HUES6 (cell line): ENCODE measurements at regions not wholly inside any gene's neighbourhood (a gene's known extent, or its start where the extent isn't known, plus 50 kb on each side); places are given as distances from the start of the nearest gene placed in this dataset.

Experiments
- H3K27ac ChIP-seq: 2 replicates; pipeline ENCODE4 v1.7.0; 2013; ENCODE audit warnings: low read depth, mild to moderate bottlenecking, low read length, inconsistent platforms
- H3K27me3 ChIP-seq: 2 replicates; pipeline ENCODE4 v1.6.1; 2013; ENCODE audit warnings: low read length; ENCODE audit not compliant: control insufficient read depth, insufficient read depth
- H3K36me3 ChIP-seq: 2 replicates; pipeline ENCODE4 v1.6.1; 2013; ENCODE audit warnings: low read length; ENCODE audit not compliant: control insufficient read depth, insufficient read depth
- H3K4me1 ChIP-seq: 2 replicates; pipeline ENCODE4 v1.6.1; 2013; ENCODE audit warnings: low read length; ENCODE audit not compliant: control insufficient read depth, insufficient read depth
- H3K4me3 ChIP-seq: 2 replicates; pipeline ENCODE4 v1.5.1; 2013; ENCODE audit warnings: low read depth, low read length
- H3K9ac ChIP-seq: one replicate; pipeline ENCODE4 v1.6.1; 2013; ENCODE audit warnings: mild to moderate bottlenecking, low read length
- H3K9me3 ChIP-seq: 2 replicates; pipeline ENCODE4 v1.6.1; 2013; ENCODE audit warnings: low read depth, low read length; ENCODE audit not compliant: control insufficient read depth, insufficient read depth

DNA sequence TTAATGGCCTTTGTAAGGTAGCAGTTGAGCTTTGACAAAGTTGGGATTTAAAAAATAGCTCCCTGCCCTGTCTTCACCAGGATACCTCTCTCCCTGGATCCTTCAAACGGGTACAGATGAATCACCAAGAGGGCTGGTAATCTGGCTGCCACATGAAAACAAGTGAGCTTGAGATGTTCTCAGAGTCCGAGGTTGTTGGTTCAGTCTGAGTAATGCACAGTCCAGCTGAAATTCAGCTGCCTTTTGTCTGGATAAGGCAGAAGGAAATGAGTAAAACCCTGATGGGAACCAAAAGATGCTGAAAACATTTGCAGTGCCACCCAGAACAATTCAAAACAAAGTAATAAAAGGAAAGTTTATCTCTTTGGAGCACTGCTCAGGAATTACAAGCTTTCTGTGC, 86.8 kb downstream of the GJA1 start:
- H3K9me3 ChIP-seq, result no peaks in the 10 kb centered on the region
- no peaks in the 10 kb centered on the region for H3K27me3 ChIP-seq
- H3K9ac ChIP-seq, result no peak overlapping the region
- no peak overlapping the region for H3K27ac ChIP-seq
- no peaks in the 10 kb centered on the region for H3K36me3 ChIP-seq
- peaks cover 32% of the 10 kb centered on the region for H3K4me1 ChIP-seq
- H3K4me3 ChIP-seq, result no peak overlapping the region

- Histone ChIP-seq H3K36me3 (no peaks in the 10 kb centered on the region), H3K27ac (no peak overlapping the region), H3K9ac (no peak overlapping the region), H3K4me3 (no peak overlapping the region), H3K27me3 (no peaks in the 10 kb centered on the region), H3K4me1 (peaks cover 32% of the 10 kb centered on the region), H3K9me3 (no peaks in the 10 kb centered on the region)
Observed at GRCh38 chr6:121522771-121523386, 87.4 kb downstream of the GJA1 start.

GRCh38 chr6:121523628-121524027, 88.2 kb downstream of the GJA1 start:
- Histone ChIP-seq H3K27ac (no peak overlapping the region), H3K9me3 (no peaks in the 10 kb centered on the region), H3K9ac (no peak overlapping the region), H3K27me3 (no peaks in the 10 kb centered on the region), H3K36me3 (no peaks in the 10 kb centered on the region), H3K4me1 (peaks cover 32% of the 10 kb centered on the region), H3K4me3 (no peak overlapping the region)

GRCh38 chr6:121526282-121526681, 90.8 kb downstream of the GJA1 start:
- peaks cover 21% of the 10 kb centered on the region for H3K4me1 ChIP-seq
- H3K9ac ChIP-seq, result no peak overlapping the region
- H3K27ac ChIP-seq, result no peak overlapping the region
- H3K4me3 ChIP-seq, result no peak overlapping the region
- no peaks in the 10 kb centered on the region for H3K36me3 ChIP-seq
- no peaks in the 10 kb centered on the region for H3K9me3 ChIP-seq
- no peaks in the 10 kb centered on the region for H3K27me3 ChIP-seq

DNA sequence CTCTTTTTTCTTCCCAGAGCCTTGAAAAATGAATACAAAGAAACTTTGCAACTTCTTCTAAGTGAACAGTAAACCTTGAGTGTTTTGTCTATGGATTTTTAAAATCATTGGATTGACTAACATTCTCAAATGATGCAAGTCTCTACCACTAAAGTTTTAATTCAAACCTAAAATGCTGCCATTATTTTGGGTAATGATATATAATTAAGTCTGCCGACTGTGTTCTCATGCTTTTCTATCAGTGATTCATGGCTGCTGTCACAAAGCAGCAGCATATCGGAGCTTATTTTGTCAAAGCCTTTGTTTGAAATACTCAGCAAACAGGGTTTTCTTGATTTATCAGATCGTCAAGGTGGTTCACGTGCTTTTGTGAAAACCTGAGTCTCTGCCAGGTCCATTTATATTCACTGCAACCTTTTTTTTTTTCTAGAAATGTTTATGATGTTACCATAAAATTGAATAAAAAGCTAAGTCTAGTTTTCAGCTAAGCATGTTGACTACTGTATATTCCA, 96.3 kb downstream of the GJA1 start:
- no peak overlapping the region for H3K9ac ChIP-seq
- H3K4me1 ChIP-seq, result 0 out of 2 replicates have a peak, but pooled peaks cover 4% of the 10 kb centered on the region
- H3K9me3 ChIP-seq, result no peaks in the 10 kb centered on the region
- H3K36me3 ChIP-seq, result no peaks in the 10 kb centered on the region
- no peak overlapping the region for H3K4me3 ChIP-seq
- H3K27me3 ChIP-seq, result no peaks in the 10 kb centered on the region
- H3K27ac ChIP-seq, result no peak overlapping the region

GRCh38 chr6:121533321-121533841, 97.9 kb downstream of the GJA1 start:
- H3K9ac ChIP-seq, result no peak overlapping the region
- 0 out of 2 replicates have a peak, but pooled peaks cover 4% of the 10 kb centered on the region for H3K4me1 ChIP-seq
- no peaks in the 10 kb centered on the region for H3K27me3 ChIP-seq
- no peaks in the 10 kb centered on the region for H3K9me3 ChIP-seq
- H3K27ac ChIP-seq, result no peak overlapping the region
- H3K4me3 ChIP-seq, result no peak overlapping the region
- no peaks in the 10 kb centered on the region for H3K36me3 ChIP-seq

GRCh38 chr6:121535777-121536176, 100.3 kb downstream of the GJA1 start:
- H3K4me1 ChIP-seq, result peaks cover 9% of the 10 kb centered on the region; the same call in 1 of the 2 replicates
- no peaks in the 10 kb centered on the region for H3K36me3 ChIP-seq
- no peaks in the 10 kb centered on the region for H3K27me3 ChIP-seq
- H3K9me3 ChIP-seq, result no peaks in the 10 kb centered on the region
- H3K27ac ChIP-seq, result no peak overlapping the region
- no peak overlapping the region for H3K9ac ChIP-seq
- H3K4me3 ChIP-seq, result no peak overlapping the region

DNA sequence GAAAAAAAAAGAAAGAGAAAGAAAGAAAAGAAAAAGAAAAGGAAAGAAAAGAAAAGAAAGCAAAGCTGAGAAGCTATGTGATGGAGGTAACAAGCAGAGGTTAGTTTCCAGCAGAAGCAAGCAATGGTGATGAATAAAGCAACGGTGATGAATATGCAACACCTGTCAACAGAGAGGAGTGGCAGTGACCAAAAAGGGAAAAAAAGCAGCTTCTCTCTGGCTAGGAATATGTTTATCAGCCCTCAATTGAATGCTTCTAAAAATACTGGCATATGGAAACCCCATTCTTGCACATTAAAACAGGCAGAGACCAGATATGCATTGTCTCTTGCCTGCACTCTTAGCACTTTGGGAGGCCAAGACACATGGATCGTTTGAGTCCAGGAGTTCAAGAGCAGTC, 100.9 kb downstream of the GJA1 start:
- H3K36me3 ChIP-seq, result no peaks in the 10 kb centered on the region
- H3K27ac ChIP-seq, result no peak overlapping the region
- no peak overlapping the region for H3K4me3 ChIP-seq
- H3K27me3 ChIP-seq, result no peaks in the 10 kb centered on the region
- H3K9me3 ChIP-seq, result no peaks in the 10 kb centered on the region
- H3K4me1 ChIP-seq, result peaks cover 9% of the 10 kb centered on the region; the same call in 1 of the 2 replicates
- H3K9ac ChIP-seq, result no peak overlapping the region

GRCh38 chr6:121539439-121539838, 104.0 kb downstream of the GJA1 start:
- H3K36me3 ChIP-seq, result no peaks in the 10 kb centered on the region
- H3K9me3 ChIP-seq, result no peaks in the 10 kb centered on the region
- no peak overlapping the region for H3K27ac ChIP-seq
- H3K27me3 ChIP-seq, result no peaks in the 10 kb centered on the region
- H3K9ac ChIP-seq, result no peak overlapping the region
- H3K4me1 ChIP-seq, result peaks cover 5% of the 10 kb centered on the region; the same call in 1 of the 2 replicates
- no peak overlapping the region for H3K4me3 ChIP-seq

DNA sequence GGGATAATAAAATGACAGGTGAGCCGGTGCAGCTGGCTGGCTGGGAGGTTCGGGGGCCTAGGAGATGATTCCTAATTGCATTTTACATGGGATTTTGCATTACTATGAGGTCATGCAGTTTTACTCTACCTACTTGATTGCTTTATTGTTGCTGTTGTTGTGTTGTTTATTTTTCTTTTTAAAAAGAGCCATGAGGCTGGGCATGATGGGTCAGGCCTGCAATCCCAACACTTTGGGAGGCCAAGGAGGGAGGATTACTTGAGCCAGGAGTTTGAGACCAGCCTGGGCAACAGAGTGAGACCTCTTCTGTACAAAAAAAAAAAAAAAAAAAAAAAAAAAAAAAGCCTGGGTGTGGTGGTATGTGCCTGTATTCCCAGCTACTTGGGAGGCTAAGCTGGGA, 104.8 kb downstream of the GJA1 start:
- no peak overlapping the region for H3K27ac ChIP-seq
- no peaks in the 10 kb centered on the region for H3K27me3 ChIP-seq
- peaks cover 5% of the 10 kb centered on the region; the same call in 1 of the 2 replicates for H3K4me1 ChIP-seq
- no peaks in the 10 kb centered on the region for H3K9me3 ChIP-seq
- H3K9ac ChIP-seq, result no peak overlapping the region
- no peak overlapping the region for H3K4me3 ChIP-seq
- no peaks in the 10 kb centered on the region for H3K36me3 ChIP-seq

- Histone ChIP-seq H3K4me1 (peaks cover 4% of the 10 kb centered on the region; the same call in 1 of the 2 replicates), H3K9ac (no peak overlapping the region), H3K9me3 (no peaks in the 10 kb centered on the region), H3K4me3 (no peak overlapping the region), H3K36me3 (no peaks in the 10 kb centered on the region), H3K27ac (no peak overlapping the region), H3K27me3 (no peaks in the 10 kb centered on the region)
Observed at GRCh38 chr6:121544691-121545090, 109.2 kb downstream of the GJA1 start.
